A673 (cell line): ENCODE measurements at regions not wholly inside any gene's neighbourhood (a gene's known extent, or its start where the extent isn't known, plus 50 kb on each side); places are given as distances from the start of the nearest gene placed in this dataset.

ENCODE experiments used
- EZH2 ChIP-seq: fragments of 200-600 bp; sonication (generic); IDR thresholded peaks from 2 replicates; pipeline ENCODE4 v1.6.1; 2017; ENCODE audit warnings: borderline replicate concordance, low read depth, mild to moderate bottlenecking, mixed read lengths, antibody characterized with exemption, low read length; ENCODE audit not compliant: poor library complexity, severe bottlenecking
- TF ChIP-seq, protein P1 (sequence below): fragments of 300-800, 200-600 bp; sonication (generic); conservative IDR thresholded peaks from 2 replicates; pipeline ENCODE4 v1.5.1; 2017; ENCODE audit warnings: low read depth, mild to moderate bottlenecking, antibody characterized with exemption, low read length, moderate library complexity, mixed read lengths

DNA sequence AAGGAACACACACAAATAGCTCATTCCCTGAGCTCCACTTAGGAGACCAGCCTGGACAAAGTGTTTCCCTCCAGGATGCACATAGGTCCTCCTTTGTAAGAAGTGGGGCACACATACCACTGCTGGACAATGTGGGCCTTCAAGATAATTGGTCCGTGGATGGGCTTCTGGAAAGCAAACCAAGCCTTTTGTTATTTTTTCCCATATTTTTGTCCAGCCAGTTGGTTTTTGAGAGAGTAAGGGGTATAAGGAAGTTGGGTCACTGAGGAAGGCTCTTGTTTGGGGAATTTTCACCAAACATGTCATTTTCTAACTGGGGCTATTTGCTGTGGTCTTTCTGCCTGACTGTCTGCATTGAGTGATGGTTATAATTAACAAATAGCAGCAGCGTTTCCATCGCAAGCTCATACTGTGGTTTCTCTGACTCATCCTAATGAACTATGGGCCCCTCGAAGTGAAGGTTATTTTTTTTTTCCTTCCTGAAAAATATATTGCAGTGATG, 306.3 kb upstream of the DUSP10 start:
- TF ChIP-seq, protein P1, sequence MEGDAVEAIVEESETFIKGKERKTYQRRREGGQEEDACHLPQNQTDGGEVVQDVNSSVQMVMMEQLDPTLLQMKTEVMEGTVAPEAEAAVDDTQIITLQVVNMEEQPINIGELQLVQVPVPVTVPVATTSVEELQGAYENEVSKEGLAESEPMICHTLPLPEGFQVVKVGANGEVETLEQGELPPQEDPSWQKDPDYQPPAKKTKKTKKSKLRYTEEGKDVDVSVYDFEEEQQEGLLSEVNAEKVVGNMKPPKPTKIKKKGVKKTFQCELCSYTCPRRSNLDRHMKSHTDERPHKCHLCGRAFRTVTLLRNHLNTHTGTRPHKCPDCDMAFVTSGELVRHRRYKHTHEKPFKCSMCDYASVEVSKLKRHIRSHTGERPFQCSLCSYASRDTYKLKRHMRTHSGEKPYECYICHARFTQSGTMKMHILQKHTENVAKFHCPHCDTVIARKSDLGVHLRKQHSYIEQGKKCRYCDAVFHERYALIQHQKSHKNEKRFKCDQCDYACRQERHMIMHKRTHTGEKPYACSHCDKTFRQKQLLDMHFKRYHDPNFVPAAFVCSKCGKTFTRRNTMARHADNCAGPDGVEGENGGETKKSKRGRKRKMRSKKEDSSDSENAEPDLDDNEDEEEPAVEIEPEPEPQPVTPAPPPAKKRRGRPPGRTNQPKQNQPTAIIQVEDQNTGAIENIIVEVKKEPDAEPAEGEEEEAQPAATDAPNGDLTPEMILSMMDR, result no peak
- TF ChIP-seq EZH2, result no peak
